DMS53 (cell line): ENCODE measurements at regions not wholly inside any gene's neighbourhood (a gene's known extent, or its start where the extent isn't known, plus 50 kb on each side); places are given as distances from the start of the nearest gene placed in this dataset.
"Not testable (repeated sequence)": the region's sequence is repeated elsewhere in the genome, so short reads cannot be mapped to it uniquely, and the experiment has no call there.

Experiments used
- DNase-seq: peaks from one replicate; lab custom pipeline; 2025; lab: John Stamatoyannopoulos, UW

DNA sequence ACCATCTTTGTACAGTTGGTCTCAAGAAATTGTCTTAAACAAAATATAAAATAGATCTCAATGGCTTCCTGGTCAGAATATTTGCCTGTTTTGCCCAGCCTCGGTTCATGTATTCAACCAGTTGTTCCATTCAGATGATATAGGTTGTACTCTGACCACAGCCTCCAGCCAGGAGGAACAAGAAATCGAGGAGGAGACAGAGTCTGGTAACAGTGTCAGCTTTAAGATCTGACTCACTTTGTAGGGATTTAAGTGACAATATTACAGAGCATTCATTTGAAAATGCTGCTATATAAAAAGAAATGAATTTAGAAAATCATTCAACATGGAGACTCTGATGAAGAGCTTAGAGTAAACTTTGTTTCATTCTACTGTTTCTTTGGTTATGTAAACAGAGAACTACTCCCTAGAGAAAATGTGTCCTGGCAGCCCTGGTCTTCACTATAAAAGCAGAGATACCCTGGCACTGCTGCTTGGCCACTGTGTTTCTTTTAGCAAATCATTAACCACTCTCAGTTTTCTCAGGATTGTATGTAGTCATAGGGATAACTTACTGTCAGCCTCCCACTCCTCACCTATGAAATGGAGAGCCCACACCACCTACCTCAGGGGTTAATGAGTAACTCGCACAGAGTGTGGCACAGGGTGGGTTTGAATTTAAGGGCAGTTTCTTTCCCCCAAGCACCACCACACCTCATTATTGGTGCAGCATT, 53.5 kb downstream of the PAGE2 start:
- DNase-seq: peak; percentile 92

DNA sequence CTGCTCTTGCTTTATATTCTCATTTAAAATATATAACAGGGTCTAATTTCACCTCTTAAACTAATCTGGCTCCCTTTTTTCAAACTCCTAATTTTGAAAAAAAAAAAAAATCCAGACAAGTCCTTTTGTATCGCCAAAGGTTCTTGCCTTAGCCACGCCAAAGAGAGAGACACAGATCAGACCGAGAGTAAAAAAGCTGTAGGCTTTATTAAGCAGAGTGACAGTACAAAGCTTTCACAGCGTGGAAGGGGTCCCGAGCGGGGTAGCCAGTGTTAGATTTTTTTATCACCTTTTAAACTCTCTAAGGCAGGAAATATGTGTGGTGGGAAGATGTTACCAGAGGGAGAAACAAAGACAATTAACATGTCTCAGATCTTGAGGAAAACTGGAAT, 54.1 kb downstream of the PAGE2 start:
- peak; percentile 76 for DNase-seq

DNA sequence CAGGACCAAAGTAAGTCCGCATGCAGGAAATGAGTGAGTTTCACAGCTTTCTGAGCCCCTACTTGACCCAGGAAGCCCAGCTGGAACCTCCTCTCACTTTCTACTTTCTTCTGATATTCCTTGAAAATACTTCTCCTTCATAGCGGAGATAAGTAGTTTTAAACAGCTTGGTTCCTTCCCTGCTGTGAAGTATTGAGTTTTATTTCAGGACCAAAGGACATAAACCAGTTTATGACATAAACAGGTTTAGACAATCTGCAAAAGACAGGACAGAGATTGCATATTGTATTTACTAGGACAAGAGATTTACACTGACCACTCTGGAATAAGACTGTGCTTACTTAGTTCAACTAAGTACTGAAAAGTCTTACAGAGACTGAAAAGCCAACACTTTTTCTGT, 54.8 kb downstream of the PAGE2 start:
- peak; percentile 33 for DNase-seq

DNA sequence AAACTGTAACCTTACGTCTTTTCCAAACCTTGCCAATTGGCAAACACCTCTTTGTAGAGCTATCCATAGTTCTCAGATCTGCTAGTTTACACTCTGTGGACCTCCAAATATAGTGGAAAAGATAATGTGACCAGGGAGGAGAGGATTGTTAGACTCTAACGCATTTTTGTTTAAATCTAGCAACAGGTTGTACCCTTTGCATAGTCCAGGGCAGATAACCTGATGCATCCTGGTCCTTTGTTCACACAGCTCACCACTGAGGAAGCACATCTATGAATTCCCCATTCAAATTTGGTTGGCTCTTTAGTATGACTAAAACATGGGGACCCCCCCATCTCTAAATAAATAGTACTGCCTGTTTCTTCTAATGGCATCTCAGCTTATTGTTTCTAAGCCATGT, 55.9 kb downstream of the PAGE2 start:
- no peak for DNase-seq

DNA sequence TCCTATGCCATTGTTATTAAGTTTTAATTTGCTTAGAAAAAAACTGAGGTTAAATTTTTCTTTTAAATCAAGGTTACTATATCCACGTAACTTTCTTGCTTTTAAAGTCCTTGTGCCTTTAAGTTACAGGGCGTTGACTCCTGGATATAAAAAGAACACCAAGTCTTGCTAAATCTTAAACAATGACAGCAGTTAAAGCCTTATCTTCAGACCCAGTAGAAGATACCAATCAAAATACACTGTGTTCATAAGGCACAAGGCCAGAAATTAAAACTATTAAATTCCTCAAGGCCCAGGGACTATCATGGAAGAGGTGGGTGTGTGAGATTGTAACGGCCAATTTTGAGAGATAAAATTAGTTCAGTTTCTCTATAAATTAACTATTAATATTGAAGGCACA, 60.4 kb downstream of the PAGE2 start:
- no peak for DNase-seq

DNA sequence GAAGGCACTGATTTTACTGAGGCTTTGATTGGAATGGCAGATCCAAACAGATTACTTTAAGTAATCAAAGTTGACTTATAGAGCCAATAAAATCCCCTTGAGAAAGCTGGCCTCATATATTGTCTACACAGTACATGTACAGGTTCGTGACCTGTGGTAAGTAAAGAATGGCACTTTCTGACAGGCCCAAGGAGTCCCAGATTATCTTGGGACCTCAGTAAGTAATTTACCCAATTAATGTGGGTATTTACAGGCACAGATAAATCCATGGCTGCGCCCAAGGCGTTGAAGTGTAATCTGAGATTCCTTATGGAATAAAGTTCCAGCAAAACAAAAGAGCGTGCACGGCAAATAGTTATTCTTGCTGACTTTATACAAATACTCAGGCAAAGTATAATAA, 62.4 kb downstream of the PAGE2 start:
- no peak for DNase-seq

DNA sequence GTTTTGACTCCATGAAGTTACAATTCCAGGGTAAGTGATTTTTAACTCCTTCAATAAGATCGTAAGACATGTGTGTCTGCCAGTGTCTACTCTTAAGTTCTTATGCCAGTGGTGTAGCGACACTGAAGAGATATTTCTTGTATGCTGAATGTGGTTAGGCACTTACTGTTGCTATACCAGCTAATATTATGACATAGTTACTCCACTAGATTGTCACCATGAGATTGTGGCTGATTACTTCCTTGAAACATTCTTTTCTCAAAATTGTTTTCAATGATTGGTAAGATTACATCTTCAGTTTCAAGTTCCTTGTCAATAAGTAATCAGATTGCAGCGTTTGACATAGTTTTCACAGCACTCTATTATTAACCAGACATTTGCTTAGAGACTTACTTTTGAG, 60.6 kb upstream of the PAGE5 start:
- no peak for DNase-seq

DNA sequence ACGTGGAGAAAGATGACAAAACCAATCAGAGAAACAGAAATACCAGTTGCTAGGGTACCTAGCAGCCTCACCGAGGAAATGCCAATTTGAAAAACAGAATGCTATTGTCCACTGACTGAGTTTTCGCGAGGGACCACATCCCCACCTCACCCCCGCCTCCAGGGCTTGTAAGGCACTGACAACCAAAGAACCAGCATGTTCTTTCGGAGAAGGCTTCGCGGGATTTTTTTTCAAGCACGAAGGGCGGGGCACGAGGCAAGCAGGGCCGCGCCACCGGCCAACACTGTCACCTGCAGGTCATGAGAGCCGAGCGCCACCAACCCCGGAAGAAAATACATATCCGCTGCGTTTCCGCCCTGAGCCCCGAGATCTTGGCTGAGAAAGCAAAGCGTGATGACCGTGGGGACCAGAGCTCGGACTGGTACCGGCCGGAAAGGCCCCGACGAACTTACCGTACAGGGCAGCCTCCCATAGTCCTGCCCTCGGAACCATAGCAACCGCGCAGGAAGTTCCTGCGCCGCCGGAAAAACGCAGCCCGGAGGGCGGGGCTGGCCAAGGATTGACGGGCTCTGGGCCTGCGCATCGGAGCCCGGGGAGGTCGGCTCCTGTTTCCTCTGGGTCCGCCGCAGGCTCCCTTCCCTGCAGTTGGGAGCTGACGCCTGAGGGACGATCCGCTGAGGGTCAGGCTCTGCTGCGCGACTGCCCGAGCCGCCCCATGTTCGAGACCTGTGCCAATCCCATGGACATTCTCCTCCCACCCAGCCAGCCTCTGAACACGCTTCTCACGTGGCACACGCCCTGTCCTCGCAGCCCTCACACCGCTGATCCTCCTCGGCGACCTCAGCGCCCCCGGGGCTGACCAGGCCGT, 59.2 kb upstream of the PAGE5 start:
- peak; percentile 98 for DNase-seq

DNA sequence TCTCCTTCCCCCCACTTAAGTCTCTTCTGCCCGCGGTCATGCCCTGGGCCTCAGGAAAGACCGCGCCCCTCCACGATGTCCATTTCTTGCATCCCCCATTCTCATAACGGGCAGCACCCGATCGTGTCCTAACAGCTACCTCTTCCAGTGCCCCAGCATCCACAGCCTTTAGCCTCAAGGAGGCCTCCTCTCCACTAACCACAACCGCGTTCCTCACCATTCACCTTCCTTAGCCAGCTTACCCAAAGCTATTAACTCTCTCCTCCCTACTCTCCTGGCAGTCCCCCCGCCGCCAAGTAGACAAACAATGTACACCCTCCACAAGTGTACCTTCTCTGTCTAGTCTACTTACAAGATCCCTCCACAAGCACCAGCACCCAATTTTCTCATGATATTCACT, 58.6 kb upstream of the PAGE5 start:
- peak; percentile 53 for DNase-seq

DNA sequence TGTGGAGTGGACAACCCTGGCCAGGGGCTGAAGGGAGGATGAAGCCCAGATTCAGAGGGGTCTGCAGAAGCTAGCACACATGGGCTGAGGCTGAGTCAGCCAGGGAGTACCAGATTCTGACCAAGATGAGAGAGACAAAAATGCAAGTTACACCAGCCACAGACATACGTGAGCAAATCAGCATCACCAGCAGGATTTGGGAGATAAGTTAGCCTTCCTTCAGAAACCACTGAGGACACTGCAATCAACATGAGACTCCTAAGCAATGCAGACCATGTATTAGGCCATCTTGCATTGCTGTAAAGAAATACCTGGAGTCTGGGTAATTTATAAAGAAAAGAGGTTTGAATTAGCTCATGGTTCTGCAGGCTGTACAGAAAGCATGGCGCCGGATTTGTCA, 57.0 kb upstream of the PAGE5 start:
- no peak for DNase-seq

DNA sequence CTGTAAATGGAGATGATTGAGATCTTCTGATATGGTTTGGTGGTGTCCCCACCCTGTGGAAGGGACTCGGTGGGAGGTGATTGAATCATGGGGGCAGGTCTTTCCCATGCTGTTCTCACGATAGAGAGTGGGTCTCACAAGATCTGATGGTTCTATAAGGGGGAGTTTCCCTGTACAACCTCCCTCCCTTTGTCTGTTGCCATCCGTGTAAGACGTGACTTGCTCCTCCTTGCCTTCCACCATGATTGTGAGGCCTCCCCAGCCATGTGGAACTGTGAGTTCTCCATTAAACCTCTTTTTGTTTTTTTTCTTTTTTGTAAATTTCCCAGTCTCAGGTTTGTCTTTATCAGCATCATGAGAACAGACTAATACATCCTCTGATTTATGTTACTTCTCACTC, 55.1 kb upstream of the PAGE5 start:
- not testable (repeated sequence) for DNase-seq

DNA sequence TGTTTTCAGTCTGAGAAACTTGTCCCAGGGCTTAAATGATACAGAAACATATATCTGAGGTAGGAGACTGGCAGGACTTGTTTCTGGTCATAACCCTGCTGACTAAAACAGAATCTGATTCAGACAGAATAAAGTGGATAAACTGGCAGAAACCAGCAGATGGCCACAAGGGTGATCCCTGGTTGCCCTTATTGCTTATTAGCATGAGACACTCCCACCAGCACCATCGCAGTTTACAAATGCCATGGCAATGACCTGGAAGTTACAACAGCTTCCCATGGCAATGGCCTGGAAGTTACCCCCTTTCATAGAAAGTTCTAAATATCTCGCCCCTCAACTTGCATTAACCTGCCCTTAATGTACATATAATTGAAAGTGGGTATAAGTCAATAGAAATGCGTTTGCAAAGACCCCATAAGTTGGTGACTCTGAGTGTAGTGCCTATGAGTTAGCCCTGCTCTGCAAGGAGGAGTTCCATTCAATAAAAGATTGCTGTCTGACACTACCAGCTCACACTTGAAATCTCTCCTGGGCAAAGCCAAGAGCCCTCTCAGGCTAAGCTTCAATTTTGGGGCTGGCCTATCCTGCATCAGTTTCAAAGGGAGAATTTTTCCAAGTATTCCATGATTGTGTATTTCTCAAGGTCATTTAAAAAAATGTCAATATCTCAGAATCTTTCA, 52.9 kb upstream of the PAGE5 start:
- DNase-seq: peak; percentile 8

DNA sequence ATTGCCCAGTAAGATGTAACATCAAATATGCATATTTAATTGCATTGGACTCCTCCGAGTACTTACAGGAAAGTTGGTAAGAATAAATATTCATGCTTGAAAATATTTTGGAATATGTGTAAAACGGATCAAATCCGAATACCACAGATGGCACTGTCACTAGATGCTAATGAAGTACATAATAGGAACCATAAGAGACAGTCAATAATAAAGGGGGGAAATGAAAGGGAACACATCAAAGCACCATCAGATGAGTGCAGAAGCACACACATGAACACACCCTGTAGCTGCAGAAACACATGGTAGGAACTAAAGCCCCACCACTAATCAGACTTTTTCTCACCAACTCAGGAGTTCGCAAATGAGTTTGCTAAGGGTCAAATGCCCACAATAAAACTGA, 52.2 kb upstream of the PAGE5 start:
- DNase-seq: no peak

DNA sequence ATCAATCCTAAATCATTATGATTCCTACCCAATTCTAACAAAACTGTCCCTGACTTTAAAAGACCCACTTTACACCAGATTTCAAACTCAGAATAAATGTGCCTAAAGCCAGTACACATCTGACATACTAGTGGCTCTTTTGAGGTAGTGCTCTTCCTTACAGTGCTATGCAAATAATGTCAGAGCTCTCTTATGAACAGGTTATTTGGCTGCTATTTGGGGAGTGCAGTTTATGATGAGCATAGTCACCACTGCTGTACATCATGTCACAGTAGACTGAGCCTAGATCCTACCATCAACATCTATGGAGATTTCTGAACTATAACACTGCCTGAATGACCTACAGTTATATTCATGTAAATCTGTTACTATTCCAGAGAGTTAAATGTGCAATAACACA, 50.4 kb upstream of the PAGE5 start:
- DNase-seq: no peak
